ENCODE measurements at regions not wholly inside any gene's neighbourhood (a gene's known extent, or its start where the extent isn't known, plus 50 kb on each side); places are given as distances from the start of the nearest gene placed in this dataset.
"Not testable (repeated sequence)": the region's sequence is repeated elsewhere in the genome, so short reads cannot be mapped to it uniquely, and the experiment has no call there.

GRCh38 chr7:84923348-84923747 is 263.5 kb downstream of the SEMA3D start:
- H3K9me3 ChIP-seq, result no peaks in the 10 kb centered on the region
- H3K4me3 ChIP-seq (replicated peaks in 1 of 3), result no peak overlapping the region
- no peaks in the 10 kb centered on the region for H3K36me3 ChIP-seq
- WGBS, 2 donors, result 93 to 94% methylated on average over 1 of the region's 1 CpG
- no peaks in the 10 kb centered on the region for H3K4me1 ChIP-seq
- no peaks in the 10 kb centered on the region for H3K27me3 ChIP-seq
- intact Hi-C loops (cut with DNase I), result no loop called here
- no peak for DNase-seq
- TF ChIP-seq POLR2A (IDR thresholded peaks at IDR 0.05), result no peak
- no peak for TF ChIP-seq CTCF (IDR thresholded peaks at IDR 0.05)
- no peak overlapping the region for H3K27ac ChIP-seq

GRCh38 chr7:84921154-84921553 is 265.7 kb downstream of the SEMA3D start:
- Histone ChIP-seq H3K27ac (no peak overlapping the region), H3K9me3 (no peaks in the 10 kb centered on the region), H3K36me3 (no peaks in the 10 kb centered on the region), H3K4me1 (no peaks in the 10 kb centered on the region), H3K4me3 (replicated peaks in 1 of 3) (no peak overlapping the region), H3K27me3 (no peaks in the 10 kb centered on the region)
- TF ChIP-seq CTCF (IDR thresholded peaks at IDR 0.05) (no peak), POLR2A (IDR thresholded peaks at IDR 0.05) (no peak)
- no peak for DNase-seq
- intact Hi-C loops (cut with DNase I), result no loop called here
- 85 to 90% methylated on average over 2 of the region's 2 CpGs for WGBS, 2 donors

- DNase-seq; H3K36me3 ChIP-seq; H3K4me3 ChIP-seq (replicated peaks in 1 of 3); H3K27ac ChIP-seq; H3K27me3 ChIP-seq; H3K9me3 ChIP-seq; H3K4me1 ChIP-seq; intact Hi-C loops (cut with DNase I): not testable (repeated sequence)
- whole genome bisulfite sequencing, 2 donors, result 89 to 90% methylated on average over 8 of the region's 8 CpGs
Measured at GRCh38 chr7:84916973-84917372, 269.9 kb downstream of the SEMA3D start.

- no peaks in the 10 kb centered on the region for H3K36me3 ChIP-seq
- no peak for DNase-seq
- intact Hi-C loops (cut with DNase I), result no loop called here
- H3K27me3 ChIP-seq, result no peaks in the 10 kb centered on the region
- H3K4me3 ChIP-seq (replicated peaks in 1 of 3), result no peak overlapping the region
- WGBS, 2 donors, result 92 to 94% methylated on average over 3 of the region's 3 CpGs
- TF ChIP-seq POLR2A (IDR thresholded peaks at IDR 0.05) (no peak), CTCF (IDR thresholded peaks at IDR 0.05) (no peak)
- no peaks in the 10 kb centered on the region for H3K9me3 ChIP-seq
- no peaks in the 10 kb centered on the region for H3K4me1 ChIP-seq
- no peak overlapping the region for H3K27ac ChIP-seq
Measured at GRCh38 chr7:84916161-84916560, 270.7 kb downstream of the SEMA3D start.

GRCh38 chr7:84914598-84914997 is 272.3 kb downstream of the SEMA3D start:
- DNase-seq, result no peak
- Histone ChIP-seq H3K4me3 (replicated peaks in 1 of 3) (no peak overlapping the region), H3K27me3 (no peaks in the 10 kb centered on the region), H3K27ac (no peak overlapping the region), H3K9me3 (no peaks in the 10 kb centered on the region), H3K36me3 (no peaks in the 10 kb centered on the region), H3K4me1 (no peaks in the 10 kb centered on the region)
- 64 to 73% methylated on average over 1 of the region's 1 CpG for WGBS, 2 donors
- TF ChIP-seq CTCF (IDR thresholded peaks at IDR 0.05), result no peak
- TF ChIP-seq POLR2A (IDR thresholded peaks at IDR 0.05), result no peak
- intact Hi-C loops (cut with DNase I), result no loop called here

- Histone ChIP-seq H3K27me3 (no peaks in the 10 kb centered on the region), H3K36me3 (no peaks in the 10 kb centered on the region), H3K27ac (no peak overlapping the region), H3K4me1 (no peaks in the 10 kb centered on the region), H3K4me3 (replicated peaks in 1 of 3) (no peak overlapping the region), H3K9me3 (no peaks in the 10 kb centered on the region)
- intact Hi-C loops (cut with DNase I), result no loop called here
- DNase-seq, result no peak
- TF ChIP-seq POLR2A (IDR thresholded peaks at IDR 0.05) (no peak), CTCF (IDR thresholded peaks at IDR 0.05) (no peak)
Measured at GRCh38 chr7:84913731-84914130, 273.1 kb downstream of the SEMA3D start.

Measured in thyroid gland (tissue), 4 donors.